Type B pancreatic cell (in vitro differentiated cells): ENCODE measurements at regions not wholly inside any gene's neighbourhood (a gene's known extent, or its start where the extent isn't known, plus 50 kb on each side); places are given as distances from the start of the nearest gene placed in this dataset.

ENCODE experiments used
- DNase-seq: peaks from one replicate; pipeline ENCODE4 v3.0.0; 2021; ENCODE audit warnings: mixed read lengths; ENCODE audit not compliant: unreplicated experiment; ENCODE audit errors: extremely low spot score
- H3K27ac Mint-ChIP-seq: 2 replicates; pipeline ENCODE4 v1.8.0; 2021; ENCODE audit warnings: mild to moderate bottlenecking, mixed read lengths
- H3K27me3 Mint-ChIP-seq: 2 replicates; pipeline ENCODE4 v1.8.0; 2021; ENCODE audit warnings: mixed read lengths
- H3K36me3 Mint-ChIP-seq: 2 replicates; pipeline ENCODE4 v1.8.0; 2021; ENCODE audit warnings: mixed read lengths
- H3K4me1 Mint-ChIP-seq: one replicate; pipeline ENCODE4 v1.8.0; 2021; ENCODE audit warnings: mixed read lengths; ENCODE audit not compliant: unreplicated experiment
- H3K4me3 Mint-ChIP-seq: 2 replicates; pipeline ENCODE4 v1.8.0; 2021; ENCODE audit warnings: mild to moderate bottlenecking, mixed read lengths
- H3K9me3 Mint-ChIP-seq: 2 replicates; pipeline ENCODE4 v1.8.0; 2021; ENCODE audit warnings: mixed read lengths
- CTCF ChIP-seq: fragments of 200-600 bp; sonication (generic); conservative IDR thresholded peaks from 2 replicates; pipeline ENCODE4 v1.5.0; 2021; ENCODE audit warnings: antibody characterized with exemption, mild to moderate bottlenecking

GRCh38 chr4:57430726-57431125 lies 320.5 kb upstream of the IGFBP7 start:
- H3K4me3 Mint-ChIP-seq, result no peak overlapping the region
- no peak for DNase-seq
- H3K4me1 Mint-ChIP-seq, result peaks cover 20% of the 10 kb centered on the region
- no peak overlapping the region for H3K27ac Mint-ChIP-seq
- TF ChIP-seq CTCF, result no peak
- no peaks in the 10 kb centered on the region for H3K27me3 Mint-ChIP-seq
- peaks cover 4% of the 10 kb centered on the region for H3K9me3 Mint-ChIP-seq
- no peaks in the 10 kb centered on the region for H3K36me3 Mint-ChIP-seq

GRCh38 chr4:57426779-57427395 lies 316.7 kb upstream of the IGFBP7 start:
- H3K36me3 Mint-ChIP-seq, result peaks cover 5% of the 10 kb centered on the region
- peak overlapping the region; percentile 53 for H3K4me3 Mint-ChIP-seq
- peaks cover 33% of the 10 kb centered on the region for H3K4me1 Mint-ChIP-seq
- peak; percentile 85 for TF ChIP-seq CTCF
- peak; percentile 81 for DNase-seq
- peaks cover 15% of the 10 kb centered on the region for H3K9me3 Mint-ChIP-seq
- no peaks in the 10 kb centered on the region for H3K27me3 Mint-ChIP-seq
- H3K27ac Mint-ChIP-seq, result no peak overlapping the region

- Mint-ChIP-seq H3K4me3 (no peak overlapping the region), H3K27me3 (no peaks in the 10 kb centered on the region), H3K9me3 (peaks cover 16% of the 10 kb centered on the region), H3K27ac (peak overlapping the region; percentile 61), H3K36me3 (peaks cover 5% of the 10 kb centered on the region), H3K4me1 (peaks cover 33% of the 10 kb centered on the region)
- no peak for TF ChIP-seq CTCF
- DNase-seq, result no peak
These were observed 315.4 kb upstream of the IGFBP7 start for GRCh38 chr4:57425610-57426009.

- Mint-ChIP-seq H3K4me3 (no peak overlapping the region), H3K9me3 (peaks cover 16% of the 10 kb centered on the region), H3K4me1 (peaks cover 41% of the 10 kb centered on the region), H3K27me3 (no peaks in the 10 kb centered on the region), H3K27ac (peak overlapping the region; percentile 61), H3K36me3 (peaks cover 5% of the 10 kb centered on the region)
- no peak for DNase-seq
- no peak for TF ChIP-seq CTCF
These were observed 314.2 kb upstream of the IGFBP7 start for GRCh38 chr4:57424232-57424897.

GRCh38 chr4:57418133-57418532 lies 307.9 kb upstream of the IGFBP7 start:
- Mint-ChIP-seq H3K4me3 (no peak overlapping the region), H3K27ac (no peak overlapping the region), H3K4me1 (peaks cover 33% of the 10 kb centered on the region), H3K27me3 (no peaks in the 10 kb centered on the region), H3K9me3 (peaks cover 9% of the 10 kb centered on the region), H3K36me3 (peaks cover 3% of the 10 kb centered on the region)
- TF ChIP-seq CTCF, result no peak
- no peak for DNase-seq
